ENCODE measurements at regions not wholly inside any gene's neighbourhood (a gene's known extent, or its start where the extent isn't known, plus 50 kb on each side); places are given as distances from the start of the nearest gene placed in this dataset.

DNA sequence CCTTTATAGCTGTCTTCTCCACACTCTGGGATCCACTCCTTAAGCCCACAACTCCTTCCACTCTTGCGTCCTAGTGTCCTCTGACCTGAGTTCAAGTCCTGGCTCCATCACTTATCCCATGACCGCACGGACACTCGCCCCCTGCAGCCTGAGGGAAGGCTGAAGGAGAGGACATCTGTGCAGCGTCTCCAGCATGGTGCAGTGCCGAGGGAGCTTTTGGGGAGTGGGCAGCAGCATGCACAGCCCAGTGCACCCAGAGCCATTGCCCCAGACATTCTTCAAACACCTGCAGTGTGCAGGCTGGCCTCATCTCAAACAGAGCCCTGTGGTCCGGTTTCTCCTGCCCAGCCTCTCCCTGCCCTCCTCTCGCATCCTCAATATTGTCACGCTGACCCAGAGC lies 317.1 kb upstream of the ZMIZ1 start:
- Mint-ChIP-seq H3K9me3 (ENCODE audit: low read depth, unreplicated experiment) (peaks cover 3% of the 10 kb centered on the region), H3K27ac (ENCODE audit: unreplicated experiment) (no peak overlapping the region), H3K4me1 (ENCODE audit: low read depth, unreplicated experiment) (peaks cover 17% of the 10 kb centered on the region), H3K4me3 (ENCODE audit: low read depth, unreplicated experiment) (no peak overlapping the region), H3K36me3 (ENCODE audit: insufficient read depth, unreplicated experiment) (peaks cover 1% of the 10 kb centered on the region), H3K27me3 (ENCODE audit: unreplicated experiment) (peaks cover 25% of the 10 kb centered on the region)
- DNase-seq, result no peak
- no TSS peak for BruUV-seq (replicated peaks)
- TF ChIP-seq, protein P1, sequence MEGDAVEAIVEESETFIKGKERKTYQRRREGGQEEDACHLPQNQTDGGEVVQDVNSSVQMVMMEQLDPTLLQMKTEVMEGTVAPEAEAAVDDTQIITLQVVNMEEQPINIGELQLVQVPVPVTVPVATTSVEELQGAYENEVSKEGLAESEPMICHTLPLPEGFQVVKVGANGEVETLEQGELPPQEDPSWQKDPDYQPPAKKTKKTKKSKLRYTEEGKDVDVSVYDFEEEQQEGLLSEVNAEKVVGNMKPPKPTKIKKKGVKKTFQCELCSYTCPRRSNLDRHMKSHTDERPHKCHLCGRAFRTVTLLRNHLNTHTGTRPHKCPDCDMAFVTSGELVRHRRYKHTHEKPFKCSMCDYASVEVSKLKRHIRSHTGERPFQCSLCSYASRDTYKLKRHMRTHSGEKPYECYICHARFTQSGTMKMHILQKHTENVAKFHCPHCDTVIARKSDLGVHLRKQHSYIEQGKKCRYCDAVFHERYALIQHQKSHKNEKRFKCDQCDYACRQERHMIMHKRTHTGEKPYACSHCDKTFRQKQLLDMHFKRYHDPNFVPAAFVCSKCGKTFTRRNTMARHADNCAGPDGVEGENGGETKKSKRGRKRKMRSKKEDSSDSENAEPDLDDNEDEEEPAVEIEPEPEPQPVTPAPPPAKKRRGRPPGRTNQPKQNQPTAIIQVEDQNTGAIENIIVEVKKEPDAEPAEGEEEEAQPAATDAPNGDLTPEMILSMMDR (IDR thresholded peaks at IDR 0.05; ENCODE audit: unreplicated experiment), result no peak
- CTCF ChIA-PET, result interaction anchor here (0.6 kb wide), 1 partner anchor 275 kb away, joined by 3 read pairs; no protein-coding TSS in a partner anchor
- intact Hi-C loops (cut with micrococcal nuclease; ENCODE audit: unreplicated experiment), result loop anchor here (10.0 kb wide), 1 partner anchor 223 kb away; no protein-coding TSS in a partner anchor

DNA sequence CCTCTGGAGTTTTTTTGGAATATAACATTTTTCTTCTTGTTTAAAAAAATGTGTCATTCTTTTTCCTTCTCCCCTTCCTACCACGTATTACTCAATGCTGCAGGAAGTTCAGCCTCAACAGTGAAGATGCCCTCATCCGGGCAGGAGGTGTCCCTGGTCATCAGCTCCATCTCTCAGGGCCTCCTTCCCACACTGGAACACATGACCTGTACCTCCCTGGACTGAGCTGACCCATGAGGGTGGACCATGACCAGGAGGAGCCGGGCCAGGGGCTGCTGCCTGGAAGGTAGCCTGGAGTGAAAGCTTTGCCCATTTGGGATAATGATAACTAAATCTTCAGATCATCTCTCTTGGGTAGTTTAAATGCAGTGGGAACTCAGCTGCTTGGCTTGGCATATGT lies 316.5 kb upstream of the ZMIZ1 start:
- CTCF ChIA-PET, result interaction anchor here (0.6 kb wide), 1 partner anchor 274 kb away, joined by 3 read pairs; no protein-coding TSS in a partner anchor
- TF ChIP-seq, protein P1 (IDR thresholded peaks at IDR 0.05; ENCODE audit: unreplicated experiment), result no peak

DNA sequence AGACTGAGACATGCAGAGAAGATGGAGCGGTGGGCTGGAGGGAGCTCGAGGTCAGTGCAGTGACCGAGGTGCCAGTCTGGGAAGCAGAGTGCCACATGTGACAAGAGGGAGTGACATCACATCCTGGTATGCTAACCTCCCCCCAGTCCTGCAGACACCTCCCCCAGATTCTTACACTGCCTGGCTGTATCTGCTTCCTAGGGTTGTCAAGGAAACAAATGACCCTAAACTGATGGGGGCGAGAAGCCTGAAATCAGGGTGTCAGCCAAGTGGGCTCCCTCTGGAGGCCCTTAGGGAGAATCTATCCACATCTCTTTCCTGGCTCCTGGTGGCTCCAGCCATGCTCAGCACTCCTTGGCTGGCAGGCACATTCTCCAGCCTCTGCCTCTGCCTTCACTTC lies 316.1 kb upstream of the ZMIZ1 start:
- Mint-ChIP-seq H3K9me3 (ENCODE audit: low read depth, unreplicated experiment) (peaks cover 3% of the 10 kb centered on the region), H3K4me1 (ENCODE audit: low read depth, unreplicated experiment) (peaks cover 27% of the 10 kb centered on the region), H3K27ac (ENCODE audit: unreplicated experiment) (no peak overlapping the region), H3K27me3 (ENCODE audit: unreplicated experiment) (peaks cover 21% of the 10 kb centered on the region), H3K4me3 (ENCODE audit: low read depth, unreplicated experiment) (no peak overlapping the region), H3K36me3 (ENCODE audit: insufficient read depth, unreplicated experiment) (peaks cover 5% of the 10 kb centered on the region)
- BruUV-seq (replicated peaks), result no TSS peak
- CTCF ChIA-PET, result no interaction called here
- DNase-seq, result no peak
- TF ChIP-seq, protein P1 (IDR thresholded peaks at IDR 0.05; ENCODE audit: unreplicated experiment), result no peak
- intact Hi-C loops (cut with micrococcal nuclease; ENCODE audit: unreplicated experiment), result loop anchor here (10.0 kb wide), 1 partner anchor 222 kb away; no protein-coding TSS in a partner anchor

More for the DNA sequence above, 316.5 kb upstream of the ZMIZ1 start:
- Mint-ChIP-seq H3K4me1 (ENCODE audit: low read depth, unreplicated experiment) (peaks cover 22% of the 10 kb centered on the region), H3K9me3 (ENCODE audit: low read depth, unreplicated experiment) (peaks cover 3% of the 10 kb centered on the region), H3K36me3 (ENCODE audit: insufficient read depth, unreplicated experiment) (peaks cover 5% of the 10 kb centered on the region), H3K27ac (ENCODE audit: unreplicated experiment) (no peak overlapping the region), H3K27me3 (ENCODE audit: unreplicated experiment) (peaks cover 25% of the 10 kb centered on the region), H3K4me3 (ENCODE audit: low read depth, unreplicated experiment) (no peak overlapping the region)
- intact Hi-C loops (cut with micrococcal nuclease; ENCODE audit: unreplicated experiment), result loop anchor here (10.0 kb wide), 1 partner anchor 223 kb away; no protein-coding TSS in a partner anchor
- BruUV-seq (replicated peaks), result no TSS peak
- no peak for DNase-seq

DNA sequence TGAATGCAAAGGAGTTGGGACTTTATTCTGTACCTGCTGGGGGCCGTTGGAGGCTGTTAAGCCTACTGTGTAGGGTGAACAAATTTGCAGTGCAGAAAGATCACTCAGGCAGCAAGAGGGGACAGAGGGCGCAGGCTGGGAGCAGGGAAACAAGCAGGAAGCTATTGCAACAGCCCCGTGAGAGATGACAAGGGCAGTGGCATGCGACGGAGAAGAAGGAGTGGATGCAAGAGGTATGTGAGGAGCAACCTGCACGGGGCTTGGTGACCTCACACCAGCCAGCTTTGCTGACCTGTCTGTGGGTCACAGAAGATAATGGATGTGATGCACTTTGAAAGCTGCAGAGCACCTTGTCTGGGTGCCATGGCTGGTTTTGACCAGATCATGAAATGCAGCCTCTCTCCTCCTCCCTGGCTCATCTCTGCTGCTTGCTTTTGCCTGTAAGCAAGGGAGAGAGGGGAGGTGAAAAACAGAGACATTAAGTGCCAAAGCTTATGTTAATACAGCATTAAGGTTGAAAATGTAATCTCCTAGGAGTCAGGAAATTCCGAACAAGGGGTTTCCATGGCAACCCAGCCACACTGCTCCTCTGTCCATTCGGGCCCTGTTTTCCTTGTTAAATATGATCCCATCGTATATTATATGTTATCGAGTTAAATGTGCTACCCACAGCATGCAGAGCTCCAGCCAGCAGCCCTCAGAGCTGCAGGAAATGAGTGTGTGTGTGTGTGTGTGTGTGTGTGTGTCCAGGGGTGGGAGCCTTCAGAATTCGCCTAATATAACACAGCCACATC lies 314.3 kb upstream of the ZMIZ1 start:
- BruUV-seq (replicated peaks), result no TSS peak
- peaks cover 5% of the 10 kb centered on the region for H3K36me3 Mint-ChIP-seq (ENCODE audit: insufficient read depth, unreplicated experiment)
- peaks cover 29% of the 10 kb centered on the region for H3K4me1 Mint-ChIP-seq (ENCODE audit: low read depth, unreplicated experiment)
- CTCF ChIA-PET, result interaction anchor here (0.7 to 1.4 kb wide), 2 partner anchors 11 to 159 kb away, joined by 3 to 5 read pairs; no protein-coding TSS in a partner anchor
- H3K9me3 Mint-ChIP-seq (ENCODE audit: low read depth, unreplicated experiment), result no peaks in the 10 kb centered on the region
- no peak for DNase-seq
- no peak overlapping the region for H3K4me3 Mint-ChIP-seq (ENCODE audit: low read depth, unreplicated experiment)
- no peak overlapping the region for H3K27ac Mint-ChIP-seq (ENCODE audit: unreplicated experiment)
- H3K27me3 Mint-ChIP-seq (ENCODE audit: unreplicated experiment), result peaks cover 9% of the 10 kb centered on the region
- intact Hi-C loops (cut with micrococcal nuclease; ENCODE audit: unreplicated experiment), result loop anchor here (10.0 kb wide), 1 partner anchor 220 kb away; no protein-coding TSS in a partner anchor
- TF ChIP-seq, protein P1 (IDR thresholded peaks at IDR 0.05; ENCODE audit: unreplicated experiment), result no peak
